K562 (cell line): ENCODE measurements at regions not wholly inside any gene's neighbourhood (a gene's known extent, or its start where the extent isn't known, plus 50 kb on each side); places are given as distances from the start of the nearest gene placed in this dataset.

Source experiments
- ATAC-seq: fragments of 200-7000 bp; cut with Tn5 transposase; 3 replicates; pipeline ENCODE4 v1.9.1; 2020; ENCODE audit warnings: moderate library complexity
- BruUV-seq: library from RNA; stranded (reverse); fragments of 400-500 nt; replicated peaks from 2 replicates; lab custom pipeline; 2021; lab: Mats Ljungman, UMichigan
- CTCF ChIA-PET: fragments of 300-600 bp; formaldehyde crosslinking; extraction: SDS; loops from one replicate; lab custom pipeline; 2021; ENCODE audit warnings: low intra/inter-chr PET ratio; lab: Yijun Ruan, JAX
- POLR2A ChIA-PET: fragments of 300-600, 350-650 bp; sonication (Branson Sonifier 250); formaldehyde crosslinking; extraction: SDS; loops from one replicate; lab custom pipeline; 2021; ENCODE audit warnings: antibody characterized with exemption, inconsistent platforms; lab: Yijun Ruan, JAX
- DNase-seq, 4 experiments: peaks; one replicate each; pipeline versions ENCODE4 v3.0.0 to v3.0.0-alpha.2; 2011 to 2018; ENCODE audit warnings: low spot score in 3 of 4, mixed read lengths in 3 of 4; ENCODE audit errors: extremely low read depth in 1 of 4
- FAIRE-seq: peaks from 2 replicates; lab custom pipeline; 2011; peaks lifted over from hg19 to GRCh38; lab: Jason Lieb, UNC
- H2AFZ ChIP-seq: 2 replicates; pipeline ENCODE4 v1.6.0; 2011; ENCODE audit warnings: low read depth, low read length, control low read depth, inconsistent platforms
- H3K27ac ChIP-seq: fragments of 200-600 bp; 3 replicates; pipeline ENCODE4 v1.8.0; 2011; ENCODE audit warnings: low read depth, mild to moderate bottlenecking, control low read depth, inconsistent platforms, low read length, moderate library complexity, mixed read lengths; ENCODE audit errors: extremely low read depth
- H3K27me3 ChIP-seq, 2 experiments: fragments of 300-600 bp in 1 of 2; 2 replicates in 1 of 2; 3 replicates in 1 of 2; pipeline versions ENCODE4 v1.6.0 to v1.8.0; 2011; ENCODE audit warnings: inconsistent platforms in 2 of 2, low read length in 2 of 2, mild to moderate bottlenecking in 1 of 2, mixed read lengths in 1 of 2, moderate library complexity in 1 of 2; ENCODE audit not compliant: control insufficient read depth in 2 of 2, insufficient read depth in 2 of 2
- H3K36me3 ChIP-seq: fragments of 300-600 bp; 3 replicates; pipeline ENCODE4 v1.8.0; 2011; ENCODE audit warnings: mild to moderate bottlenecking, low read length, inconsistent platforms; ENCODE audit not compliant: control insufficient read depth, insufficient read depth
- H3K4me1 ChIP-seq, 2 experiments: fragments of 200-600 bp in 1 of 2; replicated peaks in 1 of 2; 2 replicates in 1 of 2; 3 replicates in 1 of 2; pipeline versions ENCODE4 v1.5.1 to v1.8.0; 2011; ENCODE audit warnings: inconsistent platforms in 2 of 2, low read length in 2 of 2, mild to moderate bottlenecking in 1 of 2, mixed read lengths in 1 of 2, moderate library complexity in 1 of 2; ENCODE audit not compliant: control insufficient read depth in 2 of 2, insufficient read depth in 2 of 2
- H3K4me2 ChIP-seq: 2 replicates; pipeline ENCODE4 v1.6.1; 2011; ENCODE audit warnings: low read length, control low read depth, inconsistent platforms, mixed read lengths; ENCODE audit not compliant: insufficient read depth
- H3K4me3 ChIP-seq: fragments of 200-600 bp; sonication (generic), shearing (Covaris generic); 2 replicates; pipeline ENCODE4 v1.5.1; 2016; ENCODE audit warnings: control low read depth, inconsistent platforms
- H3K79me2 ChIP-seq: fragments of 200-600 bp; 3 replicates; pipeline ENCODE4 v1.8.0; 2011; ENCODE audit warnings: low read length, inconsistent platforms; ENCODE audit not compliant: control insufficient read depth, insufficient read depth
- H3K9ac ChIP-seq, 2 experiments: 2 replicates each; pipeline versions ENCODE4 v1.6.0 to v1.6.1; 2011; ENCODE audit warnings: low read depth in 2 of 2, low read length in 2 of 2, control low read depth in 1 of 2, inconsistent platforms in 1 of 2, mild to moderate bottlenecking in 1 of 2, mixed read lengths in 1 of 2; ENCODE audit not compliant: insufficient read depth in 1 of 2
- H3K9me1 ChIP-seq: one replicate; pipeline ENCODE4 v1.6.0; 2011; ENCODE audit warnings: inconsistent platforms, mild to moderate bottlenecking, low read length, moderate library complexity; ENCODE audit not compliant: control insufficient read depth, insufficient read depth
- H3K9me3 ChIP-seq: replicated peaks from 2 replicates; pipeline ENCODE4 v1.5.1; 2011; ENCODE audit warnings: low read depth, low read length, inconsistent platforms; ENCODE audit not compliant: control insufficient read depth, insufficient read depth
- H4K20me1 ChIP-seq: replicated peaks from 2 replicates; pipeline ENCODE4 v1.6.1; 2011; ENCODE audit warnings: low read length, inconsistent platforms, mixed read lengths; ENCODE audit not compliant: control insufficient read depth, insufficient read depth
- CC2D1A ChIP-seq: fragments of 450-650 bp; IDR thresholded peaks from 2 replicates; pipeline ENCODE4 v1.6.1; 2017; ENCODE audit warnings: mild to moderate bottlenecking
- EGR1 ChIP-seq: fragments of 450-650 bp; conservative IDR thresholded peaks from 2 replicates; pipeline ENCODE4 v1.6.1; 2017; ENCODE audit warnings: mild to moderate bottlenecking
- GABPA ChIP-seq: fragments of 200-800 bp; sonication (Bioruptor generic); conservative IDR thresholded peaks from 2 replicates; pipeline ENCODE4 v1.6.1; 2016; ENCODE audit warnings: low read depth, missing genetic modification characterization, missing compliant biosample characterization
- GTF2F1 ChIP-seq: IDR thresholded peaks from 2 replicates; pipeline ENCODE4 v1.6.1; 2011; ENCODE audit warnings: low read depth, low read length, improper control_type of control experiment
- IFI16 ChIP-seq: fragments of 250-450 bp; sonication (Bioruptor Pico); IDR thresholded peaks from 2 replicates; pipeline ENCODE4 v2.1.2; 2022; ENCODE audit warnings: mild to moderate bottlenecking, inconsistent platforms
- NEUROD1 ChIP-seq: fragments of 150-350 bp; IDR thresholded peaks from 2 replicates; pipeline ENCODE4 v1.6.1; 2014; ENCODE audit warnings: borderline replicate concordance, low read length, low read depth; ENCODE audit not compliant: partially characterized antibody
- PKNOX1 ChIP-seq: fragments of 450-650 bp; IDR thresholded peaks from 2 replicates; pipeline ENCODE4 v1.6.1; 2016
- PYGO2 ChIP-seq: fragments of 450-650 bp; IDR thresholded peaks from 2 replicates; pipeline ENCODE4 v1.6.1; 2016; ENCODE audit warnings: mild to moderate bottlenecking, missing genetic modification characterization, moderate library complexity, missing compliant biosample characterization
- THRB ChIP-seq: fragments of 450-650 bp; formaldehyde crosslinking; conservative IDR thresholded peaks from 2 replicates; pipeline ENCODE4 v1.4.0; 2022; ENCODE audit warnings: mild to moderate bottlenecking, missing genetic modification characterization
- ZNF311 ChIP-seq: fragments of 250-450 bp; sonication (Bioruptor Pico); IDR thresholded peaks from 2 replicates; pipeline ENCODE4 v1.4.0; 2020; ENCODE audit warnings: mild to moderate bottlenecking, moderate library complexity
- ZNF384 ChIP-seq: IDR thresholded peaks from 2 replicates; pipeline ENCODE4 v1.6.1; 2012; ENCODE audit warnings: low read depth, low read length, improper control_type of control experiment
- WGBS: fragments of 100-300 bp; shearing (Covaris generic); methylation state at CpG from one replicate; pipeline ENCODE4 v1.1.6; 2016; ENCODE audit warnings: low coverage, mixed read lengths; ENCODE audit not compliant: insufficient coverage; ENCODE audit errors: missing lambda C conversion rate; 5-methylcytosine and 5-hydroxymethylcytosine counted together
- in situ Hi-C: fragments of 300-500 bp; cut with MboI; formaldehyde crosslinking; loops from 4 replicates; pipeline ENCODE4 v1.15.0; 2018; ENCODE audit warnings: inconsistent platforms, mixed read lengths
- intact Hi-C: fragments of 100-400 bp; cut with micrococcal nuclease; formaldehyde crosslinking; loops from 2 replicates; pipeline ENCODE4 v1.14.2; 2022
- TF ChIP-seq, protein P1 (sequence below): fragments of 250-450 bp; sonication (Bioruptor Pico); IDR thresholded peaks from 2 replicates; pipeline ENCODE4 v1.4.0; 2020; ENCODE audit warnings: mild to moderate bottlenecking

DNA sequence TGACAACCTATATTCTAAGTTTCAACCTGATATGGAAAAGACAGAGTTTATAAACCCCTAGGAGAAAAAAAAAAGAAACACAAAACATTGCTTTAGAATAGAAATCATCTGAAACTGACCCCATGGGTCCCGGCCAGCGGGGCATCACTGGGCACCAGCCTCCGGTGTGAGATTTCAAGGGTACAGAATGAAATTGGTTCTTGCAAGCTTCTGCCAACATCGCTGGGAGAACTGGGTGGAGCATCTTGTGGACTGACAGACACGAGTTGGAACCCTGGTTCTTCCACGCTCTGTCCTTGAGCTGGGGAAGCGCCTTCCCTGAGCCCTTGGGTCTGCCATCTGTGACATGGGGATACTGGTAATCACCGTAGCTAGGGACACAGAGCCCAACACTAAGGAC, 173.6 kb downstream of the PHETA1 start:
- CTCF ChIA-PET = no interaction called here
- no peaks in the 10 kb centered on the region for H3K9me1 ChIP-seq
- no peak overlapping the region for H3K9ac ChIP-seq
- peaks cover 22 to 74% of the 10 kb centered on the region in 2 experiments; a peak in 4 of 5 replicates for H3K27me3 ChIP-seq
- no peak overlapping the region for H3K27ac ChIP-seq
- H3K79me2 ChIP-seq = no peaks in the 10 kb centered on the region
- H3K4me2 ChIP-seq = no peak overlapping the region
- 0 out of 2 replicates have a peak, but pooled peaks cover 8% of the 10 kb centered on the region for H4K20me1 ChIP-seq
- in situ Hi-C loops = no loop called here
- no peak for FAIRE-seq
- H3K4me3 ChIP-seq = no peak overlapping the region
- intact Hi-C loops = no loop called here
- 0% methylated on average over 8 of the region's 8 CpGs for WGBS
- POLR2A ChIA-PET = interaction anchor here (0.7 to 1.1 kb wide), 2 partner anchors 14 to 190 kb away, joined by 3 read pairs; no protein-coding TSS in a partner anchor
- DNase-seq = no peak
- H3K36me3 ChIP-seq = no peaks in the 10 kb centered on the region
- no peak overlapping the region for H2AFZ ChIP-seq
- H3K9me3 ChIP-seq = no peaks in the 10 kb centered on the region
- no peak for ATAC-seq
- TF ChIP-seq GTF2F1 (no peak), GABPA (no peak), CC2D1A (no peak), EGR1 (no peak), ZNF384 (no peak), PYGO2 (no peak)
- TF ChIP-seq, all 486 proteins: peak for 0
- no peaks in the 10 kb centered on the region for H3K4me1 ChIP-seq
- no TSS peak for BruUV-seq

- H3K4me2 ChIP-seq = no peak overlapping the region
- DNase-seq (no peak), ATAC-seq (no peak; the same call in 2 of the 3 replicates), FAIRE-seq (no peak)
- CTCF ChIA-PET = no interaction called here
- 0 out of 2 replicates have a peak, but pooled peaks cover 8% of the 10 kb centered on the region for H4K20me1 ChIP-seq
- intact Hi-C loops = no loop called here
- H3K4me1 ChIP-seq = no peaks in the 10 kb centered on the region
- no peaks in the 10 kb centered on the region for H3K9me3 ChIP-seq
- H3K36me3 ChIP-seq = no peaks in the 10 kb centered on the region
- POLR2A ChIA-PET = interaction anchor here (0.7 to 1.1 kb wide), 2 partner anchors 13 to 190 kb away, joined by 3 read pairs; no protein-coding TSS in a partner anchor
- WGBS = 13% methylated on average over 9 of the region's 9 CpGs
- H2AFZ ChIP-seq = no peak overlapping the region
- no TSS peak for BruUV-seq
- H3K27me3 ChIP-seq = peaks cover 20 to 70% of the 10 kb centered on the region in 2 experiments; a peak in 4 of 5 replicates
- H3K9ac ChIP-seq = no peak overlapping the region
- TF ChIP-seq NEUROD1 = no peak
- no peak for TF ChIP-seq IFI16 (CRISPR knock-in tag)
- TF ChIP-seq ZNF384 = no peak
- TF ChIP-seq ZNF311 (CRISPR knock-in tag) = no peak
- no peak for TF ChIP-seq THRB (CRISPR knock-in tag)
- no peak for TF ChIP-seq PKNOX1
- TF ChIP-seq, protein P1, sequence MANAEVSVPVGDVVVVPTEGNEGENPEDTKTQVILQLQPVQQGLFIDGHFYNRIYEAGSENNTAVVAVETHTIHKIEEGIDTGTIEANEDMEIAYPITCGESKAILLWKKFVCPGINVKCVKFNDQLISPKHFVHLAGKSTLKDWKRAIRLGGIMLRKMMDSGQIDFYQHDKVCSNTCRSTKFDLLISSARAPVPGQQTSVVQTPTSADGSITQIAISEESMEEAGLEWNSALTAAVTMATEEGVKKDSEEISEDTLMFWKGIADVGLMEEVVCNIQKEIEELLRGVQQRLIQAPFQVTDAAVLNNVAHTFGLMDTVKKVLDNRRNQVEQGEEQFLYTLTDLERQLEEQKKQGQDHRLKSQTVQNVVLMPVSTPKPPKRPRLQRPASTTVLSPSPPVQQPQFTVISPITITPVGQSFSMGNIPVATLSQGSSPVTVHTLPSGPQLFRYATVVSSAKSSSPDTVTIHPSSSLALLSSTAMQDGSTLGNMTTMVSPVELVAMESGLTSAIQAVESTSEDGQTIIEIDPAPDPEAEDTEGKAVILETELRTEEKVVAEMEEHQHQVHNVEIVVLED (CRISPR knock-in tag) = no peak
- no peaks in the 10 kb centered on the region for H3K9me1 ChIP-seq
- no peak overlapping the region for H3K27ac ChIP-seq
- in situ Hi-C loops = no loop called here
- H3K79me2 ChIP-seq = no peaks in the 10 kb centered on the region
- no peak overlapping the region for H3K4me3 ChIP-seq
Observed at GRCh38 chr12:111194703-111195051, 174.2 kb downstream of the PHETA1 start.
